Progenitor cell of endocrine pancreas (in vitro differentiated cells): ENCODE measurements at regions not wholly inside any gene's neighbourhood (a gene's known extent, or its start where the extent isn't known, plus 50 kb on each side); places are given as distances from the start of the nearest gene placed in this dataset.
A peak's percentile ranks its signal among the peaks of the same experiment; 100 is the strongest.
"Not testable (repeated sequence)": the region's sequence is repeated elsewhere in the genome, so short reads cannot be mapped to it uniquely, and the experiment has no call there.

Experiments used
- DNase-seq: peaks from one replicate; pipeline ENCODE4 v3.0.0; 2021; ENCODE audit warnings: low spot score; ENCODE audit not compliant: unreplicated experiment
- H3K27ac Mint-ChIP-seq: 2 replicates; pipeline ENCODE4 v1.8.0; 2021; ENCODE audit warnings: mild to moderate bottlenecking, moderate library complexity, mixed read lengths
- H3K27me3 Mint-ChIP-seq: 2 replicates; pipeline ENCODE4 v1.8.0; 2021; ENCODE audit warnings: mixed read lengths
- H3K36me3 Mint-ChIP-seq: 2 replicates; pipeline ENCODE4 v1.8.0; 2022; ENCODE audit warnings: mixed read lengths; ENCODE audit not compliant: insufficient read depth
- H3K4me1 Mint-ChIP-seq: 2 replicates; pipeline ENCODE4 v1.8.0; 2021; ENCODE audit warnings: low read depth, mixed read lengths
- H3K4me3 Mint-ChIP-seq: 2 replicates; pipeline ENCODE4 v1.8.0; 2021; ENCODE audit warnings: low read depth, mild to moderate bottlenecking, moderate library complexity, mixed read lengths
- H3K9me3 Mint-ChIP-seq: 2 replicates; pipeline ENCODE4 v1.8.0; 2021; ENCODE audit warnings: low read depth, mixed read lengths
- TF ChIP-seq, protein P1 (sequence below): fragments of 200-600 bp; sonication (generic); IDR thresholded peaks from one replicate; pipeline ENCODE4 v1.5.0; 2021; ENCODE audit warnings: antibody characterized with exemption, mild to moderate bottlenecking; ENCODE audit not compliant: unreplicated experiment

DNA sequence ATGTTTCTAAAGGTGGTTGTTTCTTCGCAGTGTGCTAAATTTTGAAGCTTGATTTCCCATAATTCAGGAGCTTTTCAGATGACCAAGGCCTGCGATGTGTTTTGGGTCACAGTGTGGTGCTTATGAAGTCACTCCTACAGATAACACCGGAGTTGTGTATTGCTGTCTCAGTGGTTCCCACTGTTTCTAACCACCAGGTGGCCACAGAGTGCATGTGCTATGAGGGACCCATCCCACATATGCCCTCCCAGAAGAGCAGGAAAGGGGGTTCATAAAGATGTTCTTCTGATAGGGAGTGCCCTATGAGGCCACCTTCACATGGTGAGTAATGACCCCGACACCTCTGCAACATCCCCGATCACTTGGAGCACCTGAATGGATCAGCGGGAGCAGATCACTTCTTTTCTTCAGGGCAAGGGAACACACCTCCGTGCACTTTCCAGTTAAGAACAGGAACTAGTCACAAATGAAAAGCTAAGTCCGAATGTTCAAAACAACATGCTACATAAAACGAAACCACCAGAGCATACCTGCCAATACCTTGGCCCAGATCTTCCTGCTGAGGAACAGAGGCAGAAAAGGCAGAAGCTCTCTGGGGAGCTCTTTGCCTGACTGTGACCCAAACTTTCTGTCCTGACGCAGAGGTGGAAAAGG is 262.1 kb downstream of the FAM72C start:
- H3K27ac Mint-ChIP-seq, H3K9me3 Mint-ChIP-seq, H3K4me3 Mint-ChIP-seq, DNase-seq, H3K27me3 Mint-ChIP-seq, H3K4me1 Mint-ChIP-seq, H3K36me3 Mint-ChIP-seq: not testable (repeated sequence)
- TF ChIP-seq, protein P1, sequence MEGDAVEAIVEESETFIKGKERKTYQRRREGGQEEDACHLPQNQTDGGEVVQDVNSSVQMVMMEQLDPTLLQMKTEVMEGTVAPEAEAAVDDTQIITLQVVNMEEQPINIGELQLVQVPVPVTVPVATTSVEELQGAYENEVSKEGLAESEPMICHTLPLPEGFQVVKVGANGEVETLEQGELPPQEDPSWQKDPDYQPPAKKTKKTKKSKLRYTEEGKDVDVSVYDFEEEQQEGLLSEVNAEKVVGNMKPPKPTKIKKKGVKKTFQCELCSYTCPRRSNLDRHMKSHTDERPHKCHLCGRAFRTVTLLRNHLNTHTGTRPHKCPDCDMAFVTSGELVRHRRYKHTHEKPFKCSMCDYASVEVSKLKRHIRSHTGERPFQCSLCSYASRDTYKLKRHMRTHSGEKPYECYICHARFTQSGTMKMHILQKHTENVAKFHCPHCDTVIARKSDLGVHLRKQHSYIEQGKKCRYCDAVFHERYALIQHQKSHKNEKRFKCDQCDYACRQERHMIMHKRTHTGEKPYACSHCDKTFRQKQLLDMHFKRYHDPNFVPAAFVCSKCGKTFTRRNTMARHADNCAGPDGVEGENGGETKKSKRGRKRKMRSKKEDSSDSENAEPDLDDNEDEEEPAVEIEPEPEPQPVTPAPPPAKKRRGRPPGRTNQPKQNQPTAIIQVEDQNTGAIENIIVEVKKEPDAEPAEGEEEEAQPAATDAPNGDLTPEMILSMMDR = peak; percentile 51

DNA sequence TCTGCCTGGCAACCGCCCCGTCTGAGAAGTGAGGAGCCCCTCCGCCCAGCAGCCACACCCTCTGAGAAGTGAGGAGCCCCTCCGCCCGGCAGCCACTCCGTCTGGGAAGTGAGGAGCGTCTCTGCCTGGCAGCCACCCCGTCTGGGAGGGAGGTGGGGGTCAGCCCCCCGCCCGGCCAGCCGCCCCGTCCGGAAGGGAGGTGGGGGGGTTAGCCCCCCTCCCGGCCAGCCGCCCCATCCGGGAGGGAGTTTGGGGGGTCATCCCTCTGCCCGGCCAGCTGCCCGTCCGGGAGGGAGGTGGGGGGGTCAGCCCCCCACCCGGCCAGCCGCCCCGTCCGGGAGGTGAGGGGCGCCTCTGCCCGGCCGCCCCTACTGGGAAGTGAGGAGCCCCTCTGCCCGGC is 269.0 kb downstream of the FAM72C start:
- not testable (repeated sequence) for DNase-seq, H3K4me1 Mint-ChIP-seq, H3K4me3 Mint-ChIP-seq, H3K36me3 Mint-ChIP-seq, H3K27ac Mint-ChIP-seq
- Mint-ChIP-seq H3K27me3 (peaks cover 24% of the 10 kb centered on the region), H3K9me3 (peaks cover 13% of the 10 kb centered on the region)

DNA sequence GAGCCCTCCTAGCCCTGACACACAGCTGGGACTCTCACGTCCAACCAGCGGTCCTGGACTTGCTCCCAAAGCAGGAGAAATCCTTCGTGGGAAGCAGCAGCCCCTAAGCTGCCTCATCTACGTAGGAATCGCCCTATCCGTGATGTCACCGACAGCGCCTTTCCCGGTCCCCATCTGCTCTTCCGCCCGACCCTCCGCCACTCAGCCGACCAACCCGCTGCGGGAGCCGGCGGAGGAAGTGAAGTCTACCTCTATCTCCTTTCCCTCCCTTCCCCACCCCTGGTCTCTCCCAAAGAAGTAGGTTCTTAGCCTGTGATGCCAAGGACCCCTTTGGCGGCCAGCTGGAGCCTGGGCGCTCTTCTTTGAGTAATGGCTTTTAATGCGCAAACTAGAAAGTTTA is 272.1 kb downstream of the FAM72C start:
- no peak overlapping the region for H3K27ac Mint-ChIP-seq
- H3K36me3 Mint-ChIP-seq = peaks cover 1% of the 10 kb centered on the region
- peaks cover 20% of the 10 kb centered on the region for H3K9me3 Mint-ChIP-seq
- TF ChIP-seq, protein P1 = no peak
- no peak overlapping the region for H3K4me3 Mint-ChIP-seq
- no peaks in the 10 kb centered on the region for H3K4me1 Mint-ChIP-seq
- H3K27me3 Mint-ChIP-seq = peaks cover 31% of the 10 kb centered on the region
- DNase-seq = no peak

DNA sequence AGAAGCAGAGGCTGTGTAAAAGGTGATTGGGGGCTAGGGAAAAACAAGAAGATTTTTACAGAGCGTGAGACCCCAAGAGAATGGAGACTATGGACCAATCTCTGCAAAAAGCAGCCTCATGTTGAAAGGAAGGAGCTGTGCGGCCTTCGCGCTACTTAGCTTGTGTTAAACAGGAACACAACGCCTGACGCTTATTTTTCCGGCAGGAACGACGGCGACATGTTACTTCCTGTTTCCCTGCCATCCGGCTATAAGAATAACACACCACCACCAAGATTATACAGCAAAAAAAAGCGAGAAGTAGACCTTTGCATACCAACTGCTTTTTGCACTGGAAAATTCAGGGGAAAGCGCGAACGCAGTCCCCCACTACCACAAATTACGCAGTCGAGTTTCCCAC is 272.7 kb downstream of the FAM72C start:
- Mint-ChIP-seq H3K4me3 (no peak overlapping the region), H3K4me1 (no peaks in the 10 kb centered on the region), H3K27ac (no peak overlapping the region), H3K36me3 (peaks cover 1% of the 10 kb centered on the region), H3K27me3 (peaks cover 31% of the 10 kb centered on the region), H3K9me3 (peaks cover 20% of the 10 kb centered on the region)
- TF ChIP-seq, protein P1 = no peak
- DNase-seq = no peak

DNA sequence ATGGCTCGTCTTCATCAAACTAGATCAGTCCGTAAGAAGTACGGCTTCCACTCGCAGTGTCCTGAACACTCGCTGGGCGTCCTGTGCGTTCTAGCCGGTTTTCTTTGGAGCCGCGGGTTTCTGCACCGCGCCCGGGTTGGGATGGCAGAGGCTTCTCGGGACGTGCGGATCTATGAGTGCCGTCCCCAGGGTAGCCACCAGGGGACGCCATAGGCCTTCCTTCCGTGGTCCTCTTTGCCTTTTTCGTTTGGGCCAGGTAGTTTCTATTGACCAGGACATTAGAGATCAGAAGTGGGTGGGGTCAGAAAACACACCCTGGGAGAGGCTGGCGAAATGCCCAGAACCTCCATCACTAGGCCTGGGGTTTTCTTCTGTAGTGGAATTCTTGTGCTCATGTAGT is 273.8 kb downstream of the FAM72C start:
- H3K9me3 Mint-ChIP-seq = peaks cover 23% of the 10 kb centered on the region

GRCh38 chr1:143694085-143694484 is 277.7 kb downstream of the FAM72C start:
- Mint-ChIP-seq H3K4me1 (no peaks in the 10 kb centered on the region), H3K9me3 (peaks cover 35% of the 10 kb centered on the region), H3K36me3 (peaks cover 1% of the 10 kb centered on the region), H3K4me3 (no peak overlapping the region), H3K27ac (no peak overlapping the region), H3K27me3 (peaks cover 19% of the 10 kb centered on the region)
- TF ChIP-seq, protein P1 = no peak
- DNase-seq = no peak

More for the DNA sequence above, 273.8 kb downstream of the FAM72C start:
- TF ChIP-seq, protein P1 = peak; percentile 45
- no peak for DNase-seq
- no peak overlapping the region for H3K27ac Mint-ChIP-seq
- H3K27me3 Mint-ChIP-seq = peaks cover 31% of the 10 kb centered on the region
- H3K36me3 Mint-ChIP-seq = peaks cover 1% of the 10 kb centered on the region
- H3K4me3 Mint-ChIP-seq = no peak overlapping the region
- no peaks in the 10 kb centered on the region for H3K4me1 Mint-ChIP-seq
